ENCODE measurements at regions not wholly inside any gene's neighbourhood (a gene's known extent, or its start where the extent isn't known, plus 50 kb on each side); places are given as distances from the start of the nearest gene placed in this dataset.

GRCh38 chr15:68500363-68501258 lies 68.6 kb upstream of the ITGA11 start:
- DNase-seq (ENCODE audit: low read depth) = no peak

- no peak for DNase-seq (ENCODE audit: low read depth)
Measured at GRCh38 chr15:68501259-68501591, 69.3 kb upstream of the ITGA11 start.

GRCh38 chr15:68501616-68502015 lies 69.7 kb upstream of the ITGA11 start:
- DNase-seq (ENCODE audit: low read depth) = no peak

- DNase-seq (ENCODE audit: low read depth) = no peak
Measured at GRCh38 chr15:68502398-68502901, 70.5 kb upstream of the ITGA11 start.

- DNase-seq (ENCODE audit: low read depth) = no peak
Measured at GRCh38 chr15:68503213-68503612, 71.2 kb upstream of the ITGA11 start.

- no peak for DNase-seq (ENCODE audit: low read depth)
Measured at GRCh38 chr15:68503791-68504680, 72.1 kb upstream of the ITGA11 start.

GRCh38 chr15:68504681-68505170 lies 72.8 kb upstream of the ITGA11 start:
- DNase-seq (ENCODE audit: low read depth) = no peak

GRCh38 chr15:68506071-68506470 lies 72.7 kb upstream of the CORO2B start:
- no peak for DNase-seq (ENCODE audit: low read depth)

GRCh38 chr15:68507447-68507846 lies 71.3 kb upstream of the CORO2B start:
- DNase-seq (ENCODE audit: low read depth) = no peak

GRCh38 chr15:68508485-68509189 lies 70.2 kb upstream of the CORO2B start:
- no peak for DNase-seq (ENCODE audit: low read depth)

- DNase-seq (ENCODE audit: low read depth) = no peak
Measured at GRCh38 chr15:68510558-68510957, 68.2 kb upstream of the CORO2B start.

GRCh38 chr15:68511073-68511991 lies 67.5 kb upstream of the CORO2B start:
- no peak for DNase-seq (ENCODE audit: low read depth)

- no peak for DNase-seq (ENCODE audit: low read depth)
Measured at GRCh38 chr15:68512052-68512451, 66.7 kb upstream of the CORO2B start.

GRCh38 chr15:68512598-68512997 lies 66.2 kb upstream of the CORO2B start:
- no peak for DNase-seq (ENCODE audit: low read depth)

GRCh38 chr15:68515371-68516095 lies 63.3 kb upstream of the CORO2B start:
- no peak for DNase-seq (ENCODE audit: low read depth)

- no peak for DNase-seq (ENCODE audit: low read depth)
Measured at GRCh38 chr15:68517285-68517761, 61.5 kb upstream of the CORO2B start.

GRCh38 chr15:68518046-68518445 lies 60.7 kb upstream of the CORO2B start:
- no peak for DNase-seq (ENCODE audit: low read depth)

GRCh38 chr15:68518785-68519430 lies 59.9 kb upstream of the CORO2B start:
- DNase-seq (ENCODE audit: low read depth) = no peak

- no peak for DNase-seq (ENCODE audit: low read depth)
Measured at GRCh38 chr15:68524753-68525584, 53.8 kb upstream of the CORO2B start.

Data from non-pigmented ciliary epithelial cell (primary cell).